GM12801 (cell line): ENCODE measurements at regions not wholly inside any gene's neighbourhood (a gene's known extent, or its start where the extent isn't known, plus 50 kb on each side); places are given as distances from the start of the nearest gene placed in this dataset.

ENCODE experiments used
- TF ChIP-seq, protein P1 (sequence below): IDR thresholded peaks from one replicate; pipeline ENCODE4 v1.5.1; 2011; ENCODE audit warnings: control low read depth; ENCODE audit not compliant: insufficient read length; ENCODE audit errors: extremely low read depth

- TF ChIP-seq, protein P1, sequence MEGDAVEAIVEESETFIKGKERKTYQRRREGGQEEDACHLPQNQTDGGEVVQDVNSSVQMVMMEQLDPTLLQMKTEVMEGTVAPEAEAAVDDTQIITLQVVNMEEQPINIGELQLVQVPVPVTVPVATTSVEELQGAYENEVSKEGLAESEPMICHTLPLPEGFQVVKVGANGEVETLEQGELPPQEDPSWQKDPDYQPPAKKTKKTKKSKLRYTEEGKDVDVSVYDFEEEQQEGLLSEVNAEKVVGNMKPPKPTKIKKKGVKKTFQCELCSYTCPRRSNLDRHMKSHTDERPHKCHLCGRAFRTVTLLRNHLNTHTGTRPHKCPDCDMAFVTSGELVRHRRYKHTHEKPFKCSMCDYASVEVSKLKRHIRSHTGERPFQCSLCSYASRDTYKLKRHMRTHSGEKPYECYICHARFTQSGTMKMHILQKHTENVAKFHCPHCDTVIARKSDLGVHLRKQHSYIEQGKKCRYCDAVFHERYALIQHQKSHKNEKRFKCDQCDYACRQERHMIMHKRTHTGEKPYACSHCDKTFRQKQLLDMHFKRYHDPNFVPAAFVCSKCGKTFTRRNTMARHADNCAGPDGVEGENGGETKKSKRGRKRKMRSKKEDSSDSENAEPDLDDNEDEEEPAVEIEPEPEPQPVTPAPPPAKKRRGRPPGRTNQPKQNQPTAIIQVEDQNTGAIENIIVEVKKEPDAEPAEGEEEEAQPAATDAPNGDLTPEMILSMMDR: no peak
Measured at GRCh38 chr14:21960636-21961035, 287.0 kb upstream of the OR4E1 start.

DNA sequence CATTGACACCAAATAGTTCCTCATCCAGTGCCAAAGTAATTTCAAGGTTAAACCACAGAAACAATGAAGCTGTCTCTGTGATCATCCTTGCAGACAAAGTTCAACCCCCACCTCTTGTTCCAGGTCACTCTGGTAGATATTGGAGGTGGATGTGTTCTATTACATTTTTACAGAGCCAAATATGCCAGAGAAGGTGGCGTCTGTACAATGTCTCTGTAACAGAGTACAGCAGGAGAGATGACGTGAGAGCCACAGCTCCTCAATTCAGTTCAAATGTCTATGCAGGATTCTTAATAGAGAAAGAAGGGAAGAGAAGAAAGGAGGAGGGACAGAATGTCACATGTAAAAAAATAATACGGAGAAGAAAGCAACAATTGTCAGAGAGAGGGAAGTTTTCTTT lies 268.3 kb upstream of the OR4E1 start:
- TF ChIP-seq, protein P1: no peak

DNA sequence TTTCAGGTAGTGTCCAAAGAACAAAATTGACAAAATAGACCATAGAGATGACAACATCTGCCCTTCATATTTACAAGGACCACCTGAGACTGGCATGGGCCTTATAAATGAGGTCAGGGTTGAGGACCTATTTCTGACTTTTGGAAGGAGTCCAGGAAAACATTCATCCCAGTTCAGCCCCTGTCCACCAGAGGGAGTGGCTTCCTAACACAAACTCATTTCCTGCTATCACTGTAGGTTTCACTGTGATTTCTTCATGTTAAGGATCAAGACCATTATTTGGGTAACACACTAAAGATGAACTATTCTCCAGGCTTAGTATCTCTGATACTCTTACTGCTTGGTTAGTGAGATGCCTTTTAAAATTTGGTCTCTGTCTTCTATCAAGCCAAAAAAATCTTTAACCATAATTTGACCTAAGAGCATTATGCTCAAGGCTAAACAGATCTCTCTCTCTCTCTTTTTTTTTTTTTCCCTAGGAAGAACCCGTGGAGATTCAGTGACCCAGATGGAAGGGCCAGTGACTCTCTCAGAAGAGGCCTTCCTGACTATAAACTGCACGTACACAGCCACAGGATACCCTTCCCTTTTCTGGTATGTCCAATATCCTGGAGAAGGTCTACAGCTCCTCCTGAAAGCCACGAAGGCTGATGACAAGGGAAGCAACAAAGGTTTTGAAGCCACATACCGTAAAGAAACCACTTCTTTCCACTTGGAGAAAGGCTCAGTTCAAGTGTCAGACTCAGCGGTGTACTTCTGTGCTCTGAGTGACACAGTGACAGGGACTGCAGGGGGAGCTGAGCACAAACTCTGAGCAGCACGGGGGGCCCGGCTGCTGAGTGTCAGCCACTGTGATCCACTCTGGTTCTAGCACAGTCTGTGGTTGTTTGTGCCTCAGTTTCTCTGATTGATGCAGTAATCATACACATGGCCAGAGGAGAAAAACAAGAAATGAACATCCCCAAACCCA lies 267.6 kb upstream of the OR4E1 start:
- TF ChIP-seq, protein P1: no peak

GRCh38 chr14:21939836-21940235 lies 266.2 kb upstream of the OR4E1 start:
- TF ChIP-seq, protein P1: no peak

- TF ChIP-seq, protein P1: no peak
Measured at GRCh38 chr14:21937996-21938395, 264.4 kb upstream of the OR4E1 start.

DNA sequence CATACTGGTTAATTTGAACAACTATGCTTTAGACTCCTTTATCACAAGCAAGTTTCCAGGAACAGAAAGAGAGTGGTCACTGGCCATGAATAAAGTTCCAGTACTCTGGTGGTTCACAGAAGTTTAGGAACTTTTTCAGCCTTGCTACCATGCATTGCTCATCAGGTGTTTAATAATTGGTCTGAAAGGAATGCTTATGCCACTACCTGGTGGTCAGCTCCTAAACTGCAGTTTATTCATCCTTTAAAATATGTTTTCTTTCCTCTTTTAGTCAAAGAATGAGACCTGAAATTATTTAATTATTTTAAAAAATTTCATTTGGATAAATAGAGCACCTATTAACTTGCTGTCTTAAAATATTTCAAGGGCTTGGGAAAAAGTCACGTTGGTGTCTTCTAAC lies 260.1 kb upstream of the OR4E1 start:
- TF ChIP-seq, protein P1: no peak

GRCh38 chr14:21924479-21924878 lies 250.9 kb upstream of the OR4E1 start:
- TF ChIP-seq, protein P1: no peak
